ENCODE measurements at regions not wholly inside any gene's neighbourhood (a gene's known extent, or its start where the extent isn't known, plus 50 kb on each side); places are given as distances from the start of the nearest gene placed in this dataset.
"Not testable (repeated sequence)": the region's sequence is repeated elsewhere in the genome, so short reads cannot be mapped to it uniquely, and the experiment has no call there.

GRCh38 chr2:129806317-129806716 lies 173.1 kb upstream of the RAB6C start:
- WGBS, result 65% methylated on average over 8 of the region's 8 CpGs
- no peaks in the 10 kb centered on the region for H3K9me3 ChIP-seq (ENCODE audit: control insufficient read depth in 4 of 4, low read length in 3 of 4)
- no peak for TF ChIP-seq SP1 (IDR thresholded peaks at IDR 0.05)
- no peak for TF ChIP-seq HNF4A (conservative IDR thresholded peaks at IDR 0.05)
- no peak for TF ChIP-seq ZBTB33 (IDR thresholded peaks at IDR 0.05)
- no peak for TF ChIP-seq REST (IDR thresholded peaks at IDR 0.05)
- no peak for TF ChIP-seq HNF4G (IDR thresholded peaks at IDR 0.05)
- TF ChIP-seq ATF3 (IDR thresholded peaks at IDR 0.05), result no peak
- TF ChIP-seq CTCF (IDR thresholded peaks at IDR 0.05; ENCODE audit: low read depth, low read length, missing input control), result no peak
- no peak for TF ChIP-seq EGR1 (IDR thresholded peaks at IDR 0.05; ENCODE audit: low read depth in 2 of 2)
- TF ChIP-seq RXRA (IDR thresholded peaks at IDR 0.05), result no peak
- TF ChIP-seq FOXA2 (IDR thresholded peaks at IDR 0.05), result no peak
- TF ChIP-seq JUND (IDR thresholded peaks at IDR 0.05), result no peak
- TF ChIP-seq GABPA (IDR thresholded peaks at IDR 0.05 in 1 of 2, conservative IDR thresholded peaks at IDR 0.05 in 1 of 2), result no peak
- TF ChIP-seq FOXA1 (IDR thresholded peaks at IDR 0.05), result no peak
- no peak for DNase-seq (ENCODE audit: low spot score)
- H3K9ac ChIP-seq (ENCODE audit: low read depth in 1 of 2, low read length in 2 of 2), result no peak overlapping the region
- no peak overlapping the region for H3K27ac ChIP-seq (ENCODE audit: low read depth in 1 of 2, low read length in 2 of 2)
- H3K4me3 ChIP-seq (ENCODE audit: low read depth in 1 of 3, low read length in 3 of 3), result no peak overlapping the region
- H3K36me3 ChIP-seq (ENCODE audit: control insufficient read depth in 4 of 4, insufficient read depth in 3 of 4, low read depth in 1 of 4, low read length in 3 of 4), result no peaks in the 10 kb centered on the region
- H3K4me1 ChIP-seq (ENCODE audit: control insufficient read depth in 4 of 4, insufficient read depth in 4 of 4, low read length in 3 of 4), result no peaks in the 10 kb centered on the region
- peaks cover 0 to 3% (median 0%) of the 10 kb centered on the region in 4 donors for H3K27me3 ChIP-seq (ENCODE audit: control insufficient read depth in 4 of 4, insufficient read depth in 4 of 4, low read length in 3 of 4)

- no peak overlapping the region for H3K9ac ChIP-seq (ENCODE audit: low read depth in 1 of 2, low read length in 2 of 2)
- no peaks in the 10 kb centered on the region for H3K9me3 ChIP-seq (ENCODE audit: control insufficient read depth in 4 of 4, low read length in 3 of 4)
- no peaks in the 10 kb centered on the region for H3K36me3 ChIP-seq (ENCODE audit: control insufficient read depth in 4 of 4, insufficient read depth in 3 of 4, low read depth in 1 of 4, low read length in 3 of 4)
- TF ChIP-seq HNF4A (conservative IDR thresholded peaks at IDR 0.05), result no peak
- TF ChIP-seq JUND (IDR thresholded peaks at IDR 0.05), result no peak
- TF ChIP-seq HNF4G (IDR thresholded peaks at IDR 0.05), result no peak
- TF ChIP-seq GABPA (IDR thresholded peaks at IDR 0.05 in 1 of 2, conservative IDR thresholded peaks at IDR 0.05 in 1 of 2), result no peak
- no peak for TF ChIP-seq RXRA (IDR thresholded peaks at IDR 0.05)
- TF ChIP-seq NR2F2 (IDR thresholded peaks at IDR 0.05), result no peak
- TF ChIP-seq SP1 (IDR thresholded peaks at IDR 0.05), result no peak
- TF ChIP-seq REST (IDR thresholded peaks at IDR 0.05), result no peak
- TF ChIP-seq MAX (IDR thresholded peaks at IDR 0.05), result no peak
- no peaks in the 10 kb centered on the region for H3K4me1 ChIP-seq (ENCODE audit: control insufficient read depth in 4 of 4, insufficient read depth in 4 of 4, low read length in 3 of 4)
- DNase-seq (ENCODE audit: low spot score), result no peak
- 57% methylated on average over 7 of the region's 7 CpGs for WGBS
- H3K4me3 ChIP-seq (ENCODE audit: low read depth in 1 of 3, low read length in 3 of 3), result no peak overlapping the region
- peaks cover 0 to 3% (median 0%) of the 10 kb centered on the region in 4 donors for H3K27me3 ChIP-seq (ENCODE audit: control insufficient read depth in 4 of 4, insufficient read depth in 4 of 4, low read length in 3 of 4)
- no peak overlapping the region for H3K27ac ChIP-seq (ENCODE audit: low read depth in 1 of 2, low read length in 2 of 2)
These were observed 172.5 kb upstream of the RAB6C start for GRCh38 chr2:129806990-129807389.

GRCh38 chr2:129807642-129808338 lies 171.7 kb upstream of the RAB6C start:
- not testable (repeated sequence) for H3K9ac ChIP-seq (ENCODE audit: low read depth in 1 of 2, low read length in 2 of 2); H3K36me3 ChIP-seq (ENCODE audit: control insufficient read depth in 4 of 4, insufficient read depth in 3 of 4, low read depth in 1 of 4, low read length in 3 of 4); H3K9me3 ChIP-seq (ENCODE audit: control insufficient read depth in 4 of 4, low read length in 3 of 4); H3K27me3 ChIP-seq (ENCODE audit: control insufficient read depth in 4 of 4, insufficient read depth in 4 of 4, low read length in 3 of 4); H3K4me3 ChIP-seq (ENCODE audit: low read depth in 1 of 3, low read length in 3 of 3); H3K27ac ChIP-seq (ENCODE audit: low read depth in 1 of 2, low read length in 2 of 2); H3K4me1 ChIP-seq (ENCODE audit: control insufficient read depth in 4 of 4, insufficient read depth in 4 of 4, low read length in 3 of 4); DNase-seq (ENCODE audit: low spot score)
- WGBS, result 70% methylated on average over 21 of the region's 22 CpGs

Data from liver (tissue), 8 donors.